Trophoblast cell (in vitro differentiated cells and primary cell): ENCODE measurements at regions not wholly inside any gene's neighbourhood (a gene's known extent, or its start where the extent isn't known, plus 50 kb on each side); places are given as distances from the start of the nearest gene placed in this dataset.

Source experiments
- DNase-seq, 2 donors: peaks; one replicate each; pipeline ENCODE4 v3.0.0-alpha.2; 2016
- H2AFZ ChIP-seq: 2 replicates; pipeline ENCODE4 v1.6.1; 2013; ENCODE audit warnings: low read length, moderate library complexity, mild to moderate bottlenecking; ENCODE audit not compliant: insufficient read depth, poor library complexity
- H2AK5ac ChIP-seq: 2 replicates; pipeline ENCODE4 v1.6.1; 2013; ENCODE audit warnings: mild to moderate bottlenecking, low read length
- H2BK120ac ChIP-seq: 2 replicates; pipeline ENCODE4 v1.6.1; 2013; ENCODE audit warnings: low read length, mild to moderate bottlenecking, moderate library complexity; ENCODE audit not compliant: insufficient read depth, poor library complexity
- H2BK12ac ChIP-seq: 2 replicates; pipeline ENCODE4 v1.6.1; 2013; ENCODE audit warnings: mild to moderate bottlenecking, low read length, moderate library complexity
- H2BK5ac ChIP-seq: 2 replicates; pipeline ENCODE4 v1.6.1; 2013; ENCODE audit warnings: low read length, low read depth, moderate library complexity, mild to moderate bottlenecking; ENCODE audit not compliant: poor library complexity
- H3K14ac ChIP-seq: 2 replicates; pipeline ENCODE4 v1.6.1; 2013; ENCODE audit warnings: mild to moderate bottlenecking, low read length
- H3K18ac ChIP-seq: 2 replicates; pipeline ENCODE4 v1.6.1; 2013; ENCODE audit warnings: mild to moderate bottlenecking, low read length
- H3K23ac ChIP-seq: 2 replicates; pipeline ENCODE4 v1.6.1; 2013; ENCODE audit warnings: low read length
- H3K27ac ChIP-seq: 2 replicates; pipeline ENCODE4 v1.5.1; 2013; ENCODE audit warnings: low read depth, mild to moderate bottlenecking, inconsistent platforms, low read length, moderate library complexity
- H3K27me3 ChIP-seq: 2 replicates; pipeline ENCODE4 v1.6.1; 2013; ENCODE audit warnings: inconsistent platforms, mild to moderate bottlenecking, low read length, moderate library complexity; ENCODE audit not compliant: insufficient read depth
- H3K36me3 ChIP-seq, 2 experiments: 1 replicate in 1 of 2; 2 replicates in 1 of 2; pipeline ENCODE4 v1.6.1; 2013; ENCODE audit warnings: low read length in 2 of 2, mild to moderate bottlenecking in 2 of 2, moderate library complexity in 1 of 2; ENCODE audit not compliant: insufficient read depth in 2 of 2, control insufficient read depth in 1 of 2
- H3K4ac ChIP-seq: 2 replicates; pipeline ENCODE4 v1.6.1; 2013; ENCODE audit warnings: low read depth, mild to moderate bottlenecking, low read length, moderate library complexity
- H3K4me1 ChIP-seq, 2 experiments: 1 replicate in 1 of 2; 2 replicates in 1 of 2; pipeline ENCODE4 v1.6.1; 2013; ENCODE audit warnings: low read length in 2 of 2, mild to moderate bottlenecking in 2 of 2, moderate library complexity in 1 of 2; ENCODE audit not compliant: insufficient read depth in 2 of 2, control insufficient read depth in 1 of 2
- H3K4me2 ChIP-seq: 2 replicates; pipeline ENCODE4 v1.6.1; 2013; ENCODE audit warnings: inconsistent platforms, mild to moderate bottlenecking, low read length, moderate library complexity
- H3K4me3 ChIP-seq: 2 replicates; pipeline ENCODE4 v1.5.1; 2013; ENCODE audit warnings: mild to moderate bottlenecking, low read depth, low read length, inconsistent platforms
- H3K79me1 ChIP-seq: one replicate; pipeline ENCODE4 v1.6.1; 2013; ENCODE audit warnings: low read length
- H3K79me2 ChIP-seq: 2 replicates; pipeline ENCODE4 v1.6.1; 2013; ENCODE audit warnings: low read length, mild to moderate bottlenecking; ENCODE audit not compliant: control insufficient read depth, insufficient read depth, poor library complexity
- H3K9ac ChIP-seq: 2 replicates; pipeline ENCODE4 v1.6.1; 2013; ENCODE audit warnings: mild to moderate bottlenecking, low read length
- H3K9me3 ChIP-seq: 2 replicates; pipeline ENCODE4 v1.6.1; 2013; ENCODE audit warnings: low read depth, mild to moderate bottlenecking, control low read depth, inconsistent platforms, low read length; ENCODE audit not compliant: insufficient read depth
- H4K12ac ChIP-seq: 2 replicates; pipeline ENCODE4 v1.6.1; 2013; ENCODE audit warnings: low read depth, mild to moderate bottlenecking, low read length, moderate library complexity
- H4K8ac ChIP-seq: 2 replicates; pipeline ENCODE4 v1.6.1; 2013; ENCODE audit warnings: low read depth, mild to moderate bottlenecking, low read length, moderate library complexity
- H4K91ac ChIP-seq: one replicate; pipeline ENCODE4 v1.6.1; 2013; ENCODE audit warnings: low read depth, mild to moderate bottlenecking, low read length, moderate library complexity
- WGBS: extraction: QIAGEN DNeasy Blood & Tissue Kit; methylation state at CpG from one replicate; pipeline ENCODE4 v1.1.7; 2013; ENCODE audit warnings: missing lambda C conversion rate; ENCODE audit not compliant: insufficient read length, insufficient coverage; ENCODE audit errors: extremely low coverage; 5-methylcytosine and 5-hydroxymethylcytosine counted together

DNA sequence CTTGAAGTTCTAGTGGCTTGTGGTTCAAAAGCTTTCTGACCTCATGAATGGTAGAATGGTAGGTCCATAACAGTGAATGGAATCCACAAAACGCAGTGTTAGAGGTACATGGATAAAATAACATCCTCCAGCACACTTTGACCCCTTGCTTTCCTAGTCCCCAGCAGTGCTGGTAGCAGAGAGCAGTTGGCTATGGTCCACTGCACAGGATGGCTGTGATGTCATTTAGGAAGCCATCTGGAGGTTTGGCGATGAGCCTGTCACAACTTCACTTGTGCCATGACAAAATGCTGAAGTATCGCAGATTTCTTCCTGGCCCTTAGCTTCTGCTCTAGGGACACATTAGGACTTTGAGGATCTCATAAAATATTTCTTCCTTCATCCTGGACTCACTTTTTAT is 300.0 kb upstream of the FZD8 start:
- Histone ChIP-seq H3K23ac (no peak overlapping the region), H2BK12ac (no peak overlapping the region), H2BK120ac (no peak overlapping the region), H3K4me2 (no peak overlapping the region), H4K8ac (no peak overlapping the region), H3K27me3 (no peaks in the 10 kb centered on the region), H3K4me3 (no peak overlapping the region), H3K79me2 (no peaks in the 10 kb centered on the region), H3K36me3 (no peaks in the 10 kb centered on the region), H3K4ac (no peak overlapping the region), H2AFZ (no peak overlapping the region), H4K91ac (no peak overlapping the region), H4K12ac (no peak overlapping the region), H3K4me1 (peaks cover 0 to 3% of the 10 kb centered on the region in 2 experiments), H3K9ac (no peak overlapping the region), H2AK5ac (no peak overlapping the region), H3K9me3 (no peaks in the 10 kb centered on the region), H3K14ac (no peak overlapping the region), H2BK5ac (no peak overlapping the region), H3K18ac (no peak overlapping the region), H3K79me1 (no peaks in the 10 kb centered on the region), H3K27ac (no peak overlapping the region)
- WGBS: no CpG with 5 or more reads among the region's 3 CpGs
- DNase-seq: no peak

DNA sequence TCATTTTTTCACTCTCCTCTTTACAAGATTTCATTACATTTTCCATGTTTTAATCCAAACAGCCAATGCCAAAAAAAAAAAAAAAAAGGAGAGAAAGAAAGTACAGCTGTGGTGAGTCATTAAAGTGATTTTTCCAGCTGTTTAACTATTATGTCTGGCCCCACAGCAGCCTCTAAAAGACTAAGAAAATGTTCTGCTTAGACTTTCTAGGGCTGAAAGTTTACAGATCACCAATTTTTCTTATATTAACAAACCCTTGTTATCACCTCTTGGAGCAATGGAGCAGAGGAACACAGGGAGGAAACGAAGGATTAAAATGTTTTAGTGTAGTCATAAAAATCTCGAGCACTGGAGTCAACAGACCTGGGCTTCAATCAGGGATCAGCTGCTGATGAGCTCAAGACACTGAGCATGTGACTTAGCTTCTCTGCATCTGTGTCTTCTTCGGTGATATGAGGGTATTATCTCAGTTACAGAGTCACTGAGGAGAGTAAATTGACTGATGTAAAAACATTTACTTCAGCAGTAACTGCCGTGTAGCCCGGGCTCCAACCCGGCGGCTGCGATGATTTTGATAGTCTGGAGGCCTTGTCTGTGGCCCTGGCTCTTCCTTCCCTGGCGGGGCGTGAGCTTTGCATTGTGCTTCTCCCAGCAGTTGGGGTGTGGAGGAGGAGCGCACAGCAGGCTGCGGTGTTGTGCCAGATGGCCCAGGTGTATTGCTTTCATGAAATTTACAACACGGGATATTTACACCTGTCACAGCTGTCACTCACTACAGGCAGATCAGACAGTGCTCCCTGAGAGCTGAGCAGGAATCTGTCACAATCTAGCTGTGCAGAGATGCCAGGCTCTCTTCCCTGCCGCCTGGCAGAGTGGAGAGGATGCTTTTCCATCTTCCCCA is 298.3 kb upstream of the FZD8 start:
- H3K4me1 ChIP-seq: peaks cover 0 to 3% of the 10 kb centered on the region in 2 experiments
- H4K12ac ChIP-seq: no peak overlapping the region
- H4K8ac ChIP-seq: no peak overlapping the region
- no peak overlapping the region for H3K18ac ChIP-seq
- no CpG with 5 or more reads among the region's 14 CpGs for WGBS
- no peak overlapping the region for H3K4me2 ChIP-seq
- H3K4ac ChIP-seq: no peak overlapping the region
- H3K79me2 ChIP-seq: no peaks in the 10 kb centered on the region
- H3K9ac ChIP-seq: no peak overlapping the region
- H3K23ac ChIP-seq: no peak overlapping the region
- no peaks in the 10 kb centered on the region for H3K27me3 ChIP-seq
- no peak overlapping the region for H2BK120ac ChIP-seq
- no peak overlapping the region for H2BK12ac ChIP-seq
- DNase-seq: no peak
- no peak overlapping the region for H2BK5ac ChIP-seq
- H2AK5ac ChIP-seq: no peak overlapping the region
- H3K9me3 ChIP-seq: peaks cover 1% of the 10 kb centered on the region
- no peak overlapping the region for H3K14ac ChIP-seq
- no peak overlapping the region for H3K4me3 ChIP-seq
- no peaks in the 10 kb centered on the region for H3K36me3 ChIP-seq
- H3K27ac ChIP-seq: no peak overlapping the region
- no peak overlapping the region for H4K91ac ChIP-seq
- no peaks in the 10 kb centered on the region for H3K79me1 ChIP-seq
- H2AFZ ChIP-seq: no peak overlapping the region

DNA sequence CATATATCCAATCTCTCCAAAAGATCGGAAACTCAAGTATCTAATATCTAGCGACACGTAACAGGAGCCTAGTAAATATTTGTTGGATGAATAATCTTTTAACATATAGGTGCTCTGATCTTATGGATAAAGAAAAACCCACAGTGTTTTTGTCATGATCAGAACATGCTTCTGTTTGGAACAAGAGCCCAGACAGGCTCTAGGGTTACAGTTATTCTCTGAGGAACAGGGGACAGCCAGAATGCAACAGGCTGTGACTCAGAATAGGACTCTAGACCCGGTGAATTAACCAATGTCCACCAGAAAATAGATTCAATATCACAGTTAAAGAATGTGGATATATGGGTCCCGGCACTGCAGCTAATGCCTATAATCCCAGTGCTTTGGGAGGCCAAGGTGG is 296.1 kb upstream of the FZD8 start:
- peak; percentile 36 to 56 for DNase-seq
- Histone ChIP-seq H3K4me2 (no peak overlapping the region), H3K14ac (no peak overlapping the region), H3K4me1 (peaks cover 0 to 3% of the 10 kb centered on the region in 2 experiments), H2AFZ (no peak overlapping the region), H3K4me3 (no peak overlapping the region), H4K8ac (no peak overlapping the region), H3K9ac (no peak overlapping the region), H2BK5ac (no peak overlapping the region), H3K4ac (no peak overlapping the region), H3K27ac (no peak overlapping the region), H2AK5ac (no peak overlapping the region), H3K79me2 (no peaks in the 10 kb centered on the region), H4K91ac (no peak overlapping the region), H3K27me3 (no peaks in the 10 kb centered on the region), H3K9me3 (peaks cover 1% of the 10 kb centered on the region), H2BK12ac (no peak overlapping the region), H3K79me1 (no peaks in the 10 kb centered on the region), H4K12ac (no peak overlapping the region), H3K23ac (no peak overlapping the region), H3K36me3 (no peaks in the 10 kb centered on the region), H2BK120ac (no peak overlapping the region), H3K18ac (no peak overlapping the region)
- WGBS: no CpG with 5 or more reads among the region's 5 CpGs

DNA sequence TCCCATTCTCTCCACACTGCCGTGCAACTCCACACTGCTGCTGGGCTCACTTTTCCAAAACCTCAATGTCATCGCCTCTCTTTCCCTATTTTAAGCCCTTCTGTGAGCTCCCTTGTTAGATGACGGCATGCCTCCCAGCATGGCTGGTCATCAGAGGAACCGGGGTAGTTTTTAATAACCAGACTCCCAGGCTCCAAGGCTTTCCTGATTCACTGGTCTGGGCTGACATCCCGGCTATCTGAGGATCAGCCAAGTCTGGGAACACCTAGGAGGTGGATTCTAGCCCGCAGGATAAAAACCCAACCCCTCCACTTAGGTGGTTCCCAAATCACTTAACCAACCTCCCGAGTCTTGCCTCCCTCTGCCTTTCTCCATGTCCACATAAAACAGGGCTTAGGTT is 295.4 kb upstream of the FZD8 start:
- DNase-seq: peak; percentile 33 to 52
- H3K9ac ChIP-seq: no peak overlapping the region
- H3K27ac ChIP-seq: no peak overlapping the region
- H4K91ac ChIP-seq: no peak overlapping the region
- no peak overlapping the region for H2BK12ac ChIP-seq
- no peaks in the 10 kb centered on the region for H3K36me3 ChIP-seq
- WGBS: no CpG with 5 or more reads among the region's 7 CpGs
- H2AFZ ChIP-seq: no peak overlapping the region
- no peak overlapping the region for H3K23ac ChIP-seq
- no peak overlapping the region for H2BK120ac ChIP-seq
- H3K4me3 ChIP-seq: no peak overlapping the region
- H3K9me3 ChIP-seq: peaks cover 1% of the 10 kb centered on the region
- no peak overlapping the region for H2AK5ac ChIP-seq
- H2BK5ac ChIP-seq: no peak overlapping the region
- no peak overlapping the region for H3K4ac ChIP-seq
- no peak overlapping the region for H3K4me2 ChIP-seq
- H3K27me3 ChIP-seq: no peaks in the 10 kb centered on the region
- no peaks in the 10 kb centered on the region for H3K79me2 ChIP-seq
- no peaks in the 10 kb centered on the region for H3K79me1 ChIP-seq
- peaks cover 0 to 3% of the 10 kb centered on the region in 2 experiments for H3K4me1 ChIP-seq
- H3K18ac ChIP-seq: no peak overlapping the region
- H4K12ac ChIP-seq: no peak overlapping the region
- no peak overlapping the region for H3K14ac ChIP-seq
- H4K8ac ChIP-seq: no peak overlapping the region
